Kidney (tissue), 13 donors: ENCODE measurements at regions not wholly inside any gene's neighbourhood (a gene's known extent, or its start where the extent isn't known, plus 50 kb on each side); places are given as distances from the start of the nearest gene placed in this dataset.

Source experiments
- DNase-seq, 5 donors: peaks; one replicate each; pipeline ENCODE4 v3.0.0-alpha.2; 2013 to 2020
- FAIRE-seq: peaks from 2 replicates; lab custom pipeline; 2012; peaks lifted over from hg19 to GRCh38; lab: Jason Lieb, UNC
- H3K27ac ChIP-seq, 2 donors: one replicate each; pipeline ENCODE4 v1.7.0; 2013; ENCODE audit warnings: low read depth in 2 of 2, low read length in 2 of 2, inconsistent platforms in 1 of 2
- H3K27me3 ChIP-seq: one replicate; pipeline ENCODE4 v1.7.1; 2013; ENCODE audit warnings: low read length, inconsistent platforms; ENCODE audit not compliant: control insufficient read depth, insufficient read depth
- H3K36me3 ChIP-seq, 3 donors: one replicate each; pipeline versions ENCODE4 v1.7.0 to v1.7.1; 2013; ENCODE audit warnings: low read length in 3 of 3, control low read depth in 1 of 3, inconsistent platforms in 1 of 3; ENCODE audit not compliant: insufficient read depth in 3 of 3, control insufficient read depth in 2 of 3
- H3K4me1 ChIP-seq, 3 donors: one replicate each; pipeline versions ENCODE4 v1.7.0 to v1.7.1; 2013; ENCODE audit warnings: low read length in 3 of 3, inconsistent platforms in 1 of 3, low read depth in 1 of 3; ENCODE audit not compliant: control insufficient read depth in 2 of 3, insufficient read depth in 2 of 3
- H3K4me3 ChIP-seq, 3 donors: one replicate each; pipeline versions ENCODE4 v1.7.0 to v1.8.1; 2013; ENCODE audit warnings: low read length in 3 of 3, control low read depth in 1 of 3, inconsistent platforms in 1 of 3
- H3K9ac ChIP-seq, 3 donors: one replicate each; pipeline versions ENCODE4 v1.7.0 to v1.7.1; 2013; ENCODE audit warnings: low read length in 3 of 3, control low read depth in 1 of 3, inconsistent platforms in 1 of 3
- H3K9me3 ChIP-seq, 3 donors: one replicate each; pipeline versions ENCODE4 v1.7.0 to v1.7.1; 2013; ENCODE audit warnings: low read length in 3 of 3, control low read depth in 1 of 3, inconsistent platforms in 1 of 3; ENCODE audit not compliant: control insufficient read depth in 2 of 3, insufficient read depth in 1 of 3
- intact Hi-C: fragments of 100-400 bp; cut with DNase I; formaldehyde crosslinking; loops from one replicate; pipeline ENCODE4 v1.11.1; 2022
- TF ChIP-seq, protein P1 (sequence below): IDR thresholded peaks from 3 replicates; pipeline ENCODE4 v1.5.1; 2012; ENCODE audit warnings: mild to moderate bottlenecking, moderate library complexity, borderline replicate concordance; ENCODE audit not compliant: insufficient read depth; ENCODE audit errors: extremely low read depth
- donor health status: control.
- donor health status: control.
- donor health status: control.
- donor health status: control.
- donor health status: control.
- donor health status: DM: yes; HTN: yes; CAD: no.
- donor health status: Normal renal cell carcinoma (clear cell type).

DNA sequence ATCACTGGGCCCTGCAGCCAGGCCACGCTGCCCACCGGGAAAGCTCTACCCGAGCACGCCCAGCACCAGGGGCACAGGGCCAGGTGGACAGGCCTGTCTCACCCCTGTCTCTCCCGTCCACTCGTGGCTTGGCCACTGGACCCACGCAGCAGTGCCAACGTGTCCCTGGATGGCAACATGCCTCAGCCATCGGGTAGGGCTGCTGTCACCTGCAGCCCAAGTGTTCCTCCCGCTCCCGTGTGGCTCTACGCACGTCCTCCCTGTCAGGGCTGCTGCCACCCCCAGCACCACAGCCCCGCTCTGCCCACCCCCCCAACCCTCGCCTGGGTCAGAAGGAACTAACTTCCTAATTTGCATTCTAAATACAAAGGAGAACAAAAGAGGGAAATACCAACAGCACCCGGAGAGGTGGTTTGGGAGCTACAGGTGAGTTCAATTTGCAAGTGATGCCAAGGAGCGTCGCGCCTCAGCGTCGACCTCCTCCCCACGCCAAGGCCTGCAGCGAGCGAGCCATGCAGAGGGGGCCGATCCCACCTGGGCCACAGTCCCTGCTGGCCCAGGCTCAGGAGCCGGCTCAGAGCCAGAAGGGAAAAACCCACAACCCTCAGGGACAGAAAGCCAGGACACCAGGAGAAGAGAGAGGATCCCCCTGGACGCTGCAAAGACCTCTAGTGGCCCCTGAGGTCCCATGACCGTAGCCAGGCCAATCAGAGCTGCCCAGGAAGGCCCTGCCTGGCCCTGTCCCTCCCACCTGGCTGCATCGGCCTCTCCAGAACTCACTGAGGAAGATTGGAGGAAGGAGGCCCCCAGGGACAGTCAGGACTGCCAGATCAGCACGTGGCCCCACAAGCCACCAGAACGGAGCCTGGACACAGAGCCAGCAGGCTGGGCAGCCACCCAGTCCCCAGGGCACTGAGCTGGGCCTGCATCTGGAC is 128.4 kb upstream of the SPACA7 start:
- intact Hi-C loops, result no loop called here
- H3K9me3 ChIP-seq, result no peaks in the 10 kb centered on the region
- H3K27me3 ChIP-seq, result no peaks in the 10 kb centered on the region
- H3K4me1 ChIP-seq, result no peaks in the 10 kb centered on the region
- TF ChIP-seq, protein P1, sequence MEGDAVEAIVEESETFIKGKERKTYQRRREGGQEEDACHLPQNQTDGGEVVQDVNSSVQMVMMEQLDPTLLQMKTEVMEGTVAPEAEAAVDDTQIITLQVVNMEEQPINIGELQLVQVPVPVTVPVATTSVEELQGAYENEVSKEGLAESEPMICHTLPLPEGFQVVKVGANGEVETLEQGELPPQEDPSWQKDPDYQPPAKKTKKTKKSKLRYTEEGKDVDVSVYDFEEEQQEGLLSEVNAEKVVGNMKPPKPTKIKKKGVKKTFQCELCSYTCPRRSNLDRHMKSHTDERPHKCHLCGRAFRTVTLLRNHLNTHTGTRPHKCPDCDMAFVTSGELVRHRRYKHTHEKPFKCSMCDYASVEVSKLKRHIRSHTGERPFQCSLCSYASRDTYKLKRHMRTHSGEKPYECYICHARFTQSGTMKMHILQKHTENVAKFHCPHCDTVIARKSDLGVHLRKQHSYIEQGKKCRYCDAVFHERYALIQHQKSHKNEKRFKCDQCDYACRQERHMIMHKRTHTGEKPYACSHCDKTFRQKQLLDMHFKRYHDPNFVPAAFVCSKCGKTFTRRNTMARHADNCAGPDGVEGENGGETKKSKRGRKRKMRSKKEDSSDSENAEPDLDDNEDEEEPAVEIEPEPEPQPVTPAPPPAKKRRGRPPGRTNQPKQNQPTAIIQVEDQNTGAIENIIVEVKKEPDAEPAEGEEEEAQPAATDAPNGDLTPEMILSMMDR, result no peak
- H3K4me3 ChIP-seq, result no peak overlapping the region
- no peak overlapping the region for H3K9ac ChIP-seq
- FAIRE-seq, result no peak
- peak in 1 of 5 donors; percentile 9 for DNase-seq
- H3K36me3 ChIP-seq, result no peaks in the 10 kb centered on the region
- H3K27ac ChIP-seq, result no peak overlapping the region

DNA sequence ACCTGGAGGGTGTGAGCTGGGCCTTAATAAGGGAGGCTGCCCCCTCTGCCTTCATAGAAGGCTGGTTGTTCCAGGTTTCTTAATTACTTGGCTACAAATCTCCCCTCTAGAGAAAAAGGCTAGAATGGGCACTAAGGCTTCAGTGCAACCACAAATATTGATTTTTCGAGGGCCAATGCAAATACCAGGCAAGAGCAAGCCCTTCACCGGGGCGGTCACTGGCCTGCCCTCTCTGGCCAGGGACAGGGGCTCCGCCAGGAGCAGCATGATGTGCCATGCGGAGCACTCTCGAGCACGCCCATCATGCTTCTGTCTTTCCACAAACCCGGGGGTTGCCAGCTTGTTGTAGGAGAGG is 127.8 kb upstream of the SPACA7 start:
- intact Hi-C loops, result no loop called here
- no peak overlapping the region for H3K27ac ChIP-seq
- DNase-seq, result no peak
- no peaks in the 10 kb centered on the region for H3K9me3 ChIP-seq
- no peak overlapping the region for H3K4me3 ChIP-seq
- H3K27me3 ChIP-seq, result no peaks in the 10 kb centered on the region
- no peaks in the 10 kb centered on the region for H3K36me3 ChIP-seq
- H3K9ac ChIP-seq, result no peak overlapping the region
- FAIRE-seq, result no peak
- TF ChIP-seq, protein P1, result no peak
- no peaks in the 10 kb centered on the region for H3K4me1 ChIP-seq

DNA sequence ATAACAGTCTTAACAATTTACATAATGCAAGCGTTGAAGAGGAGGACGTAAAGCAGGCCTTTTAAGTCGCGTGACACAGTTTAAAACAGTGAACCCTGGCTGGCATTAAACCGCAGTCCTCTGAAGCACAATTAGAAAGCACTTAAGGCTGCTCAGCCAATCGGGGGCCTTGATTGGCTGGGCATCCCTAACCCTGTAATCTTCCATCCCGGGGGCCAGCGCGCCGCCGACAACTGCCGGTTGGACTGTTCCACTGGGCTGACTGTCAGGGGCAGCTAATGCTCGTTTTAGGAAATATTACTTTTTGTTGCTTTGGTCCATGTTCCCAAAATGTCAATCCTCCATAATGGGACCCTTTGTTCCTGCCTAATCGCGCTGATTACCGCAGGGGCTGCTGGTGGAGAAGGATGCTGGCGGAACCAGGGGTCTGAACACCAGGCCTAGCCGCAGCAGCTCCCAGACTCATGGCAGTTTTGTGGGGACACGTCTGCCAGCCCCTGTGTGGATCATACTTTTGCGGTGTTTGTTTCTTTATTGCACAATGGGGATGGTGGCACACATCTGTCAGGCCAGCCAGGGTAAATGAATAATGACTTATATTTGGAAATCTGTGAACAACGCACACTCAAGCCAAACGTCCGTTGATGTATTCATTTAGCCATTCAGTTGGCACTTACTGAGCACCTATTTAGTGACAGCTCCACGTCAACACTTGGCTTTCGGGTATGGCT is 127.1 kb upstream of the SPACA7 start:
- Histone ChIP-seq H3K4me3 (no peak overlapping the region), H3K27me3 (no peaks in the 10 kb centered on the region), H3K4me1 (no peaks in the 10 kb centered on the region), H3K9me3 (no peaks in the 10 kb centered on the region), H3K9ac (no peak overlapping the region), H3K27ac (no peak overlapping the region), H3K36me3 (no peaks in the 10 kb centered on the region)
- DNase-seq (no peak), FAIRE-seq (no peak)
- TF ChIP-seq, protein P1, result no peak
- intact Hi-C loops, result no loop called here
